ENCODE measurements at regions not wholly inside any gene's neighbourhood (a gene's known extent, or its start where the extent isn't known, plus 50 kb on each side); places are given as distances from the start of the nearest gene placed in this dataset.
A peak's percentile ranks its signal among the peaks of the same experiment; 100 is the strongest.
"Not testable (repeated sequence)": the region's sequence is repeated elsewhere in the genome, so short reads cannot be mapped to it uniquely, and the experiment has no call there.

- DNase-seq (ENCODE audit: extremely low read depth in 1 of 11, low read depth in 9 of 11, low spot score in 4 of 11): no peak
These were observed 192.3 kb downstream of the GJA1 start for GRCh38 chr6:121627761-121628160.

- DNase-seq (ENCODE audit: extremely low read depth in 1 of 11, low read depth in 9 of 11, low spot score in 4 of 11): no peak
These were observed 195.3 kb downstream of the GJA1 start for GRCh38 chr6:121630716-121631115.

DNA sequence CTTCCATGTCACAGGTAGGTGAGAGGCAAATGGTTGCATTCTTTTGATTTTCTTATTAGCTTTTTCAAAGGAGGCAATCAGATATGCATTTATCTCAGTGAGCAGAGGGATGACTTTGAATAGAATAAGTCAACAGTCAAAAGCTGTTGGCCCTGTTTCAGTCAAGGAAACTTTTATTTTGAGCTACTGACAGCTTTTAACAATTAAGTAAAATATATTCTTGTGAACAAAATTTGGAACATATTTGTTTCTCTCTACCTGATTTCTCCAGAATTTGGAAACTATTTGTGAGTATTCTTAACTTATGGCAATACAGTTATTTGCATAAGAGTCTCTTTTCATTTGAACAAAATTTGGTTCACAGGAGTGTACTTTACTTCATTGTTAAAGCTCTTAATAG, 196.3 kb downstream of the GJA1 start:
- not testable (repeated sequence) for DNase-seq (ENCODE audit: extremely low read depth in 1 of 11, low read depth in 9 of 11, low spot score in 4 of 11)

DNA sequence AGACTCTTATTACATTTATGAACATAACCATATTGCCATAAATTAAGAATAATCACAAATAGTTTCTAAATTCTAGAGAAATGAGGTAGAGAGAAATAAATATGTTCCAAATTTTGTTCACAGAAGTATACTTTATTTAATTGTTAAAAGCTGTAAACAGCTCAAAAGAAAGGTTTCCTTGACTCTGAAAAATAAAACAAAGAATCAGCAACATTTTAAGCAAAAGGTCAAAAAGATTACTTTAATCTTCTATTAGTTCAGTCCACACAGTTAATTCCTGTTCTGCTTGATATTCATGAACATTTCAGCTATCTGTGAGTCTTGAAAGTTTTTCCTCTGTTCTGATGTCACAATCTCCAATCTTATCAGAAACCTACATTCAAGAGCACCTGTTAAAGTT, 197.9 kb downstream of the GJA1 start:
- DNase-seq (ENCODE audit: extremely low read depth in 1 of 11, low read depth in 9 of 11, low spot score in 4 of 11): no peak

DNA sequence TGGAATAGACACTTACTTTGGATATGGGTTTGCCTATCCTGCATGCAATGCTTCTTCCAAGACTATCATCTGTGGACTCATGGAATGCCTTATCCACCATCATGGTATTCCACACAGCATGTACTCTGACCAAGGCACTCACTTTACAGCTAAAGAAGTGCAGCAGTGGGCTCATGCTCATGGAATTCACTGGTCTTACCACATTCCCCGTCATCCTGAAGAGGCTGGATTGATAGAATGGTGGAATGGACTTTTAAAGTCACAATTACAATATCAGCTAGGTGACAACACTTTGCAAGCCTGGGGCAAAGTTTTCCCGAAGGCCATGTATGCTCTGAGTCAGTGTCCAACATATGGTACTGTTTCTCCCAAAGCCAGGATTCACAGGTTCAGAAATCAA, 199.1 kb downstream of the GJA1 start:
- DNase-seq (ENCODE audit: extremely low read depth in 1 of 11, low read depth in 9 of 11, low spot score in 4 of 11): not testable (repeated sequence)

- DNase-seq (ENCODE audit: extremely low read depth in 1 of 11, low read depth in 9 of 11, low spot score in 4 of 11): no peak
These were observed 199.9 kb downstream of the GJA1 start for GRCh38 chr6:121635355-121635754.

GRCh38 chr6:121636217-121636616, 200.8 kb downstream of the GJA1 start:
- DNase-seq (ENCODE audit: extremely low read depth in 1 of 11, low read depth in 9 of 11, low spot score in 4 of 11): not testable (repeated sequence)

DNA sequence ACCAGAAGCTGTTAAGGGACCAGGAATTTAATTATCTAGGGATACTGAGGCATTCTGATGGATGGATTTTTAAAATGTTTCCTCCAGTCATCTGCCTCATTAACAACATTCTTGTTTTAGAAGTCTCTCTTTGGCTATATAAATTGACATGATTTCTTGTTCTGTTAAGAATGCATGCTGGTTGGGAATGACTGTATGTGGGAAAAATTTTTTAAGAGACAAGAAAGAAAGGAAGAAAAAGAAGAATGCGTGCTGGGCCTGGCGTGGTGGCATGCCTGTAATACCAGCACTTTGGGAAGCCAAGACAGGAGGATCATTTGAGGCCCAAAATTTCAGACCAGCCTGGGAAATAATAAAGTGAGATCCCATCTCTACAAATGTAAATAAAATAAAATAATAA, 203.6 kb downstream of the GJA1 start:
- DNase-seq (ENCODE audit: extremely low read depth in 1 of 11, low read depth in 9 of 11, low spot score in 4 of 11): no peak

- no peak for DNase-seq (ENCODE audit: extremely low read depth in 1 of 11, low read depth in 9 of 11, low spot score in 4 of 11)
These were observed 205.7 kb downstream of the GJA1 start for GRCh38 chr6:121641158-121641557.

DNA sequence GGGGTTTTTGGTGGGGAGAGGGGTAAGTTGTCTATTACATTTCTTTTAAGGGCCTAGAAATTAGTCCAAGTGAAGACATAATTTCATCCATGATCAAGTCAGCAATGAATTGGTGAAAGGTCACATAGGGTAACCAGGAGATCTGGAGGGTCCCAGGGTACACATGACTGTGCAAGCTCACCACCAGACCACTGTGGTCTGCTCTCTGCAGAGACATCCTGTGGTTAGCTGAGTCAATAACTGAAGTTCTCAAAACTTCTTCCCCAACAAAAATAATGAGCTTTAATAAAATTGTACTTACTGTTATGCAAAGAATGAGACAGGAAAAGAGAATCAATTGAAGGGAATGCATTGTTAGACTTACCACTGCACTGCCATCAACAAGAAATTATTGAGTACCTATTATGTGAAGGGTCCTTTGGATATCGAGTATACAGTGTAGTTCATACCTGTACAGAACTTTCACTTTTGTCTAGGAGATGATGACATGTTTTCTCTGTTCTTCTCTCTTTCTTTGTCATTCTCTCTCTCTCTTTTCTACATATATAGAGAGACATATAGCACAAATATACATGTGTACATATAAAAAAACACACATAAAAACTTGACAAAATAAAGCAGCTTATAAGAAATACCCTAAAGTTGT, 209.8 kb downstream of the GJA1 start:
- no peak for DNase-seq (ENCODE audit: extremely low read depth in 1 of 11, low read depth in 9 of 11, low spot score in 4 of 11)

- DNase-seq (ENCODE audit: extremely low read depth in 1 of 11, low read depth in 9 of 11, low spot score in 4 of 11): peak in 1 of 11 donors; percentile 4
These were observed 212.5 kb downstream of the GJA1 start for GRCh38 chr6:121647905-121648304.

- no peak for DNase-seq (ENCODE audit: extremely low read depth in 1 of 11, low read depth in 9 of 11, low spot score in 4 of 11)
These were observed 214.5 kb downstream of the GJA1 start for GRCh38 chr6:121649951-121650350.

GRCh38 chr6:121651420-121651819, 216.0 kb downstream of the GJA1 start:
- peak in 1 of 11 donors; percentile 8 for DNase-seq (ENCODE audit: extremely low read depth in 1 of 11, low read depth in 9 of 11, low spot score in 4 of 11)

DNA sequence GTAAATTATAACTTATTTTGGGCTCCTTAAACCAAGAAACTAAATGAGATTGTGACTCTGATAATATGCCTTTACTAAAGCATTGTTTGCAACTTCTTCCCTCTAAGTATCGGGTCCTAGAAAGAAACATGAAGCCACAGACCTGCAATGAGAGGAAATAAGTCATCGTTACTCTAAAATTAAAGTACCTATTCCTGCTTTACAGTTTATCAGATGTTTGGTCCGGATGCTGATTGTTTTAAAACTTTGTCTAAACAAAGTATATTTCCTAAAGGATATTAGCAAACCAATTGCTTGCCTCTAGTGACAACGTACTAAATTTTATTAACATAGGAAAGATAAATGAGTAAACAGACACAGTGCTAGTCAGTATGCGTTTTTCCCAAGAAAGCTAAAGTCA, 216.8 kb downstream of the GJA1 start:
- DNase-seq (ENCODE audit: extremely low read depth in 1 of 11, low read depth in 9 of 11, low spot score in 4 of 11): no peak

GRCh38 chr6:121652726-121653623, 217.5 kb downstream of the GJA1 start:
- DNase-seq (ENCODE audit: extremely low read depth in 1 of 11, low read depth in 9 of 11, low spot score in 4 of 11): no peak

DNA sequence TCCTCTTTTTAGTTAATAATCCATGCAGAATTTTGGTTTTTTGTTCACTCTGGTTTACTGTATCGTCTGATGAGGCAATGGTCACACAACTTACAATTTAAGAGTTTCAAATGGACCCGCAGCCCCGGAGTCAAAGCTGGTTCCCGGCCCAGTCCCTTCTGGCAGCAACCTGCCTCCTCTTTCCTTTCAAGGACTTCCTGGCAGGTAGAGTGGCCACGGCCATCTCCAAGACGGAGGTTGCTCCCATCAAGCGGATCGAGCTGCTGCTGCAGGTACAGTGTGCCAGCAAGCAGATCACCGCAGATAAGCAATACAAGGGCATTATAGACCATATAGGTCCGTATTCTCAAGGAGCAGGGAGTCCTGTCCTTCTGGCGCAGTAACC, 218.2 kb downstream of the GJA1 start:
- no peak for DNase-seq (ENCODE audit: extremely low read depth in 1 of 11, low read depth in 9 of 11, low spot score in 4 of 11)

- DNase-seq (ENCODE audit: extremely low read depth in 1 of 11, low read depth in 9 of 11, low spot score in 4 of 11): no peak
These were observed 222.5 kb downstream of the GJA1 start for GRCh38 chr6:121657972-121658371.

- DNase-seq (ENCODE audit: extremely low read depth in 1 of 11, low read depth in 9 of 11, low spot score in 4 of 11): no peak
These were observed 224.8 kb downstream of the GJA1 start for GRCh38 chr6:121660277-121660676.

- DNase-seq (ENCODE audit: extremely low read depth in 1 of 11, low read depth in 9 of 11, low spot score in 4 of 11): no peak
These were observed 227.9 kb downstream of the GJA1 start for GRCh38 chr6:121663292-121663810.

- no peak for DNase-seq (ENCODE audit: extremely low read depth in 1 of 11, low read depth in 9 of 11, low spot score in 4 of 11)
These were observed 228.7 kb downstream of the GJA1 start for GRCh38 chr6:121664158-121664557.

Data from renal cortex interstitium (tissue), 11 donors.